ENCODE measurements at regions not wholly inside any gene's neighbourhood (a gene's known extent, or its start where the extent isn't known, plus 50 kb on each side); places are given as distances from the start of the nearest gene placed in this dataset.

GRCh38 chr1:195804547-195804946, 803.7 kb downstream of the KCNT2 start:
- DNase-seq = no peak

- DNase-seq = no peak
These were observed 809.2 kb downstream of the KCNT2 start for GRCh38 chr1:195799016-195799415.

GRCh38 chr1:195794225-195794624, 814.0 kb downstream of the KCNT2 start:
- DNase-seq = no peak

GRCh38 chr1:195791796-195792195, 816.4 kb downstream of the KCNT2 start:
- no peak for DNase-seq

GRCh38 chr1:195790514-195791168, 817.6 kb downstream of the KCNT2 start:
- DNase-seq = no peak

- DNase-seq = no peak
These were observed 818.9 kb downstream of the KCNT2 start for GRCh38 chr1:195789321-195789720.

- no peak for DNase-seq
These were observed 819.5 kb downstream of the KCNT2 start for GRCh38 chr1:195788721-195789120.

- no peak for DNase-seq
These were observed 822.4 kb downstream of the KCNT2 start for GRCh38 chr1:195785830-195786229.

- DNase-seq = no peak
These were observed 834.3 kb downstream of the KCNT2 start for GRCh38 chr1:195773931-195774330.

GRCh38 chr1:195769461-195769860, 838.8 kb downstream of the KCNT2 start:
- DNase-seq = no peak

GRCh38 chr1:195768936-195769335, 839.3 kb downstream of the KCNT2 start:
- no peak for DNase-seq

- DNase-seq = no peak
These were observed 839.9 kb downstream of the KCNT2 start for GRCh38 chr1:195768377-195768776.

- no peak for DNase-seq
These were observed 841.5 kb downstream of the KCNT2 start for GRCh38 chr1:195766709-195767108.

- no peak for DNase-seq
These were observed 843.1 kb downstream of the KCNT2 start for GRCh38 chr1:195765099-195765498.

GRCh38 chr1:195763907-195764374, 844.3 kb downstream of the KCNT2 start:
- DNase-seq = no peak

GRCh38 chr1:195763146-195763906, 844.9 kb downstream of the KCNT2 start:
- no peak for DNase-seq

- no peak for DNase-seq
These were observed 847.1 kb downstream of the KCNT2 start for GRCh38 chr1:195761104-195761503.

GRCh38 chr1:195756109-195756508, 852.1 kb downstream of the KCNT2 start:
- DNase-seq = no peak

GRCh38 chr1:195754874-195755273, 853.4 kb downstream of the KCNT2 start:
- no peak for DNase-seq

GRCh38 chr1:195754303-195754702, 853.9 kb downstream of the KCNT2 start:
- no peak for DNase-seq

GRCh38 chr1:195748969-195749368, 859.3 kb downstream of the KCNT2 start:
- no peak for DNase-seq

- no peak for DNase-seq
These were observed 862.8 kb downstream of the KCNT2 start for GRCh38 chr1:195745189-195746010.

GRCh38 chr1:195744256-195744655, 864.0 kb downstream of the KCNT2 start:
- DNase-seq = no peak

GRCh38 chr1:195740862-195741261, 867.4 kb downstream of the KCNT2 start:
- no peak for DNase-seq

Measured in RPMI8226 (cell line).